SK-N-SH (cell line): ENCODE measurements at regions not wholly inside any gene's neighbourhood (a gene's known extent, or its start where the extent isn't known, plus 50 kb on each side); places are given as distances from the start of the nearest gene placed in this dataset.
A peak's percentile ranks its signal among the peaks of the same experiment; 100 is the strongest.
"Not testable (repeated sequence)": the region's sequence is repeated elsewhere in the genome, so short reads cannot be mapped to it uniquely, and the experiment has no call there.

ENCODE experiments used
- CHD2 ChIP-seq: fragments of 150-350 bp; IDR thresholded peaks from 2 replicates; pipeline ENCODE4 v1.6.1; 2018; ENCODE audit warnings: low read length; ENCODE audit not compliant: partially characterized antibody
- CTCF ChIP-seq: fragments of 200-600 bp; sonication (generic); IDR thresholded peaks from 2 replicates; pipeline ENCODE4 v1.6.1; 2017; ENCODE audit warnings: antibody characterized with exemption, mild to moderate bottlenecking, moderate library complexity
- EP300 ChIP-seq, 2 experiments: IDR thresholded peaks; 2 replicates each; pipeline versions ENCODE4 v1.4.0 to v1.6.1; 2012; ENCODE audit warnings: borderline replicate concordance in 1 of 2, low read depth in 1 of 2, low read length in 1 of 2
- EZH2phosphoT487 ChIP-seq: fragments of 200-600 bp; sonication (generic); IDR thresholded peaks from 2 replicates; pipeline ENCODE4 v1.6.1; 2017; ENCODE audit warnings: low read depth, mixed run types, mild to moderate bottlenecking, antibody characterized with exemption, moderate library complexity, borderline replicate concordance
- GATA2 ChIP-seq: sonication (generic); formaldehyde crosslinking; IDR thresholded peaks from 2 replicates; pipeline ENCODE4 v1.5.0; 2020; ENCODE audit warnings: mild to moderate bottlenecking, missing genetic modification reagents
- MEF2A ChIP-seq: IDR thresholded peaks from 2 replicates; pipeline ENCODE4 v1.4.0; 2012; ENCODE audit warnings: low read depth, borderline replicate concordance
- MXI1 ChIP-seq: IDR thresholded peaks from 2 replicates; pipeline ENCODE4 v1.6.1; 2012; ENCODE audit warnings: mild to moderate bottlenecking, low read depth, low read length, improper control_type of control experiment
- POLR2AphosphoS5 ChIP-seq: IDR thresholded peaks from 2 replicates; pipeline ENCODE4 v1.6.1; 2012; ENCODE audit warnings: low read depth, low read length
- RAD21 ChIP-seq: IDR thresholded peaks from 2 replicates; pipeline ENCODE4 v1.6.1; 2012; ENCODE audit warnings: mild to moderate bottlenecking, low read length
- SIN3A ChIP-seq: IDR thresholded peaks from 2 replicates; pipeline ENCODE4 v1.6.1; 2012; ENCODE audit warnings: low read depth, mild to moderate bottlenecking, low read length, moderate library complexity, borderline replicate concordance
- TAF1 ChIP-seq: IDR thresholded peaks from 2 replicates; pipeline ENCODE4 v1.6.1; 2012; ENCODE audit warnings: low read depth, mild to moderate bottlenecking, low read length, moderate library complexity, borderline replicate concordance
- TCF12 ChIP-seq: IDR thresholded peaks from 2 replicates; pipeline ENCODE4 v1.4.0; 2012

- not testable (repeated sequence) for TF ChIP-seq MXI1; CHD2; SIN3A; POLR2AphosphoS5; TAF1; EP300 (IDR thresholded peaks at IDR 0.05; ENCODE audit: borderline replicate concordance in 1 of 2, low read depth in 1 of 2, low read length in 1 of 2); EZH2phosphoT487; MEF2A; RAD21; GATA2 (CRISPR knock-in tag); TCF12
- TF ChIP-seq CTCF = 0 out of 2 replicates have a peak, but pooled peaks have one; percentile 10
Measured at GRCh38 chr5:12945477-12945876, 999.0 kb downstream of the DNAH5 start.
